HepG2 (cell line): ENCODE measurements at regions not wholly inside any gene's neighbourhood (a gene's known extent, or its start where the extent isn't known, plus 50 kb on each side); places are given as distances from the start of the nearest gene placed in this dataset.

Source experiments
- ATAC-seq: fragments of 200-7000 bp; cut with Tn5 transposase; 3 replicates; pipeline ENCODE4 v1.9.1; 2020; ENCODE audit warnings: mild to moderate bottlenecking, moderate library complexity
- BruUV-seq: library from RNA; stranded (reverse); fragments of 400-500 nt; replicated peaks from 2 replicates; lab custom pipeline; 2021; lab: Mats Ljungman, UMichigan
- CTCF ChIA-PET: fragments of 300-600 bp; formaldehyde crosslinking; extraction: SDS; loops from one replicate; lab custom pipeline; 2021; ENCODE audit warnings: low total read pairs, inconsistent platforms, low intra/inter-chr PET ratio; lab: Yijun Ruan, JAX
- POLR2A ChIA-PET: fragments of 350-600 bp; sonication (Branson Sonifier 250); formaldehyde crosslinking; loops from one replicate; lab custom pipeline; 2020; ENCODE audit warnings: antibody characterized with exemption, inconsistent platforms; lab: Yijun Ruan, JAX
- DNase-seq: peaks from one replicate; pipeline ENCODE4 v3.0.0-alpha.2; 2015; ENCODE audit warnings: low spot score
- FAIRE-seq: peaks from 3 replicates; lab custom pipeline; 2011; peaks lifted over from hg19 to GRCh38; lab: Jason Lieb, UNC
- H2AFZ ChIP-seq: one replicate; pipeline ENCODE4 v1.6.1; 2011; ENCODE audit warnings: low read length, inconsistent platforms
- H3K27ac ChIP-seq: fragments of 300-600 bp; 3 replicates; pipeline ENCODE4 v1.8.0; 2011; ENCODE audit warnings: mixed run types, mild to moderate bottlenecking, mixed read lengths, low read length, inconsistent platforms; ENCODE audit not compliant: insufficient read depth; ENCODE audit errors: extremely low read length
- H3K27me3 ChIP-seq, 2 experiments: fragments of 200-600 bp in 1 of 2; 2 replicates in 1 of 2; 3 replicates in 1 of 2; pipeline versions ENCODE4 v1.6.0 to v1.8.0; 2011; ENCODE audit warnings: low read length in 2 of 2, mild to moderate bottlenecking in 2 of 2, moderate library complexity in 2 of 2, inconsistent platforms in 1 of 2; ENCODE audit not compliant: insufficient read depth in 2 of 2, control insufficient read depth in 1 of 2
- H3K36me3 ChIP-seq, 2 experiments: fragments of 200-600 bp in 1 of 2; replicated peaks in 1 of 2; 2 replicates in 1 of 2; 3 replicates in 1 of 2; pipeline versions ENCODE4 v1.5.1 to v1.8.0; 2011; ENCODE audit warnings: low read length in 2 of 2, inconsistent platforms in 1 of 2; ENCODE audit not compliant: insufficient read depth in 2 of 2, control insufficient read depth in 1 of 2
- H3K4me1 ChIP-seq: 2 replicates; pipeline ENCODE4 v1.5.1; 2012; ENCODE audit warnings: low read length, inconsistent platforms; ENCODE audit not compliant: insufficient read depth
- H3K4me2 ChIP-seq: 2 replicates; pipeline ENCODE4 v1.6.0; 2011; ENCODE audit warnings: low read depth, low read length, inconsistent platforms
- H3K4me3 ChIP-seq, 3 experiments: fragments of 200-600 bp in 1 of 3; sonication (generic), shearing (Covaris generic) in 1 of 3; replicated peaks in 1 of 3; 2 replicates each; pipeline ENCODE4 v1.5.1; 2011 to 2016; ENCODE audit warnings: low read length in 3 of 3, inconsistent platforms in 2 of 3, low read depth in 2 of 3, mild to moderate bottlenecking in 2 of 3, control low read depth in 1 of 3, mixed read lengths in 1 of 3; ENCODE audit not compliant: insufficient read depth in 1 of 3
- H3K79me2 ChIP-seq: one replicate; pipeline ENCODE4 v1.6.1; 2011; ENCODE audit warnings: low read length, inconsistent platforms; ENCODE audit not compliant: insufficient read depth
- H3K9ac ChIP-seq: 2 replicates; pipeline ENCODE4 v1.6.0; 2011; ENCODE audit warnings: mild to moderate bottlenecking, low read depth, low read length, inconsistent platforms; ENCODE audit not compliant: insufficient read depth
- H3K9me3 ChIP-seq: 2 replicates; pipeline ENCODE4 v1.5.1; 2012; ENCODE audit warnings: mild to moderate bottlenecking, low read length
- H4K20me1 ChIP-seq: 2 replicates; pipeline ENCODE4 v1.6.0; 2011; ENCODE audit warnings: inconsistent platforms, mild to moderate bottlenecking, low read length, moderate library complexity; ENCODE audit not compliant: insufficient read depth
- IKZF1 ChIP-seq: fragments of 450-650 bp; IDR thresholded peaks from 2 replicates; pipeline ENCODE4 v1.7.1; 2016
- TAF1 ChIP-seq: sonication (generic); formaldehyde crosslinking; IDR thresholded peaks from 2 replicates; pipeline ENCODE4 v1.4.0; 2020; ENCODE audit warnings: missing genetic modification reagents
- TBP ChIP-seq: sonication (generic); formaldehyde crosslinking; IDR thresholded peaks from 2 replicates; pipeline ENCODE4 v1.5.0; 2020; ENCODE audit warnings: missing genetic modification reagents
- THAP11 ChIP-seq: IDR thresholded peaks from 2 replicates; pipeline ENCODE4 v1.6.1; 2016; ENCODE audit warnings: missing biosample characterization, missing genetic modification reagents
- XBP1 ChIP-seq: sonication (generic); formaldehyde crosslinking; IDR thresholded peaks from 2 replicates; pipeline ENCODE4 v1.5.0; 2020; ENCODE audit warnings: missing genetic modification reagents
- ZFP1 ChIP-seq: IDR thresholded peaks from 2 replicates; pipeline ENCODE4 v1.6.1; 2016
- ZNF234 ChIP-seq: sonication (generic); formaldehyde crosslinking; conservative IDR thresholded peaks from 2 replicates; pipeline ENCODE4 v1.5.1; 2020; ENCODE audit warnings: mild to moderate bottlenecking, missing genetic modification reagents
- ZNF572 ChIP-seq: sonication (generic); formaldehyde crosslinking; IDR thresholded peaks from 2 replicates; pipeline ENCODE4 v1.5.1; 2020; ENCODE audit warnings: mild to moderate bottlenecking, missing genetic modification reagents
- ZNF589 ChIP-seq: sonication (generic); formaldehyde crosslinking; conservative IDR thresholded peaks from 2 replicates; pipeline ENCODE4 v1.8.0; 2022; ENCODE audit warnings: mild to moderate bottlenecking, moderate library complexity, missing genetic modification reagents
- ZNF616 ChIP-seq: sonication (generic); formaldehyde crosslinking; IDR thresholded peaks from 2 replicates; pipeline ENCODE4 v1.5.0; 2020; ENCODE audit warnings: low read depth, mild to moderate bottlenecking, missing genetic modification reagents
- ZNF770 ChIP-seq: sonication (generic); formaldehyde crosslinking; IDR thresholded peaks from 2 replicates; pipeline ENCODE4 v1.5.0; 2020; ENCODE audit warnings: mild to moderate bottlenecking, missing genetic modification reagents
- WGBS: methylation state at CpG from one replicate; pipeline ENCODE4 v1.1.6; 2017; ENCODE audit warnings: low lambda C conversion rate; 5-methylcytosine and 5-hydroxymethylcytosine counted together
- in situ Hi-C: cut with HindIII; loops from 2 replicates; pipeline ENCODE4 v1.10.0; 2017; ENCODE audit warnings: low pct_unique_long_range_greater_than_20kb; ENCODE audit not compliant: extremely low pct_ligation_motif_present
- intact Hi-C: fragments of 100-400 bp; cut with micrococcal nuclease; formaldehyde crosslinking; loops from one replicate; pipeline ENCODE4 v1.10.0; 2022; ENCODE audit not compliant: unreplicated experiment

GRCh38 chr2:184528119-184528518 is 70.2 kb upstream of the ZNF804A start:
- peak; percentile 100 for TF ChIP-seq ZNF616
- TF ChIP-seq ZNF589 (CRISPR knock-in tag) = no peak
- TF ChIP-seq, all 625 proteins: peak for 1
- CTCF ChIA-PET = no interaction called here
- no TSS peak for BruUV-seq
- Histone ChIP-seq H3K27me3 (no peaks in the 10 kb centered on the region), H3K4me2 (no peak overlapping the region), H3K9ac (no peak overlapping the region), H3K27ac (no peak overlapping the region), H3K9me3 (peaks cover 27% of the 10 kb centered on the region), H3K4me3 (no peak overlapping the region), H2AFZ (no peak overlapping the region), H3K79me2 (no peaks in the 10 kb centered on the region), H3K4me1 (no peaks in the 10 kb centered on the region), H3K36me3 (no peaks in the 10 kb centered on the region), H4K20me1 (no peaks in the 10 kb centered on the region)
- 0% methylated on average over 2 of the region's 2 CpGs for WGBS
- ATAC-seq (no peak), FAIRE-seq (no peak), DNase-seq (no peak)
- intact Hi-C loops (no loop called here), in situ Hi-C loops (no loop called here)
- POLR2A ChIA-PET = no interaction called here

GRCh38 chr2:184530239-184530638 is 68.1 kb upstream of the ZNF804A start:
- TF ChIP-seq TAF1 (CRISPR knock-in tag) (no peak), ZNF770 (CRISPR knock-in tag) (no peak), TBP (CRISPR knock-in tag) (no peak), IKZF1 (no peak), XBP1 (CRISPR knock-in tag) (no peak), ZNF234 (CRISPR knock-in tag) (no peak), ZNF572 (CRISPR knock-in tag) (no peak), ZFP1 (CRISPR knock-in tag) (no peak), THAP11 (CRISPR knock-in tag) (no peak)
- no peaks in the 10 kb centered on the region for H3K4me1 ChIP-seq
- H3K4me3 ChIP-seq = no peak overlapping the region
- no peaks in the 10 kb centered on the region for H3K27me3 ChIP-seq
- no peak overlapping the region for H3K9ac ChIP-seq
- 10% methylated on average over 2 of the region's 7 CpGs for WGBS
- FAIRE-seq (no peak), ATAC-seq (peak; percentile 65), DNase-seq (no peak)
- ChIA-PET CTCF (no interaction called here), POLR2A (no interaction called here)
- H3K4me2 ChIP-seq = no peak overlapping the region
- no peak overlapping the region for H2AFZ ChIP-seq
- no peaks in the 10 kb centered on the region for H3K36me3 ChIP-seq
- H3K27ac ChIP-seq = no peak overlapping the region
- peaks cover 27% of the 10 kb centered on the region for H3K9me3 ChIP-seq
- no peaks in the 10 kb centered on the region for H4K20me1 ChIP-seq
- in situ Hi-C loops = no loop called here
- H3K79me2 ChIP-seq = no peaks in the 10 kb centered on the region
- no TSS peak for BruUV-seq
- intact Hi-C loops = no loop called here
